ENCODE measurements at regions not wholly inside any gene's neighbourhood (a gene's known extent, or its start where the extent isn't known, plus 50 kb on each side); places are given as distances from the start of the nearest gene placed in this dataset.

GRCh38 chr14:104271391-104271790, 133.0 kb downstream of the KIF26A start:
- ATAC-seq = no peak
- Histone ChIP-seq H3K79me2 (replicated peaks; ENCODE audit: insufficient read depth) (no peaks in the 10 kb centered on the region), H3K4me1 (ENCODE audit: insufficient read depth) (no peaks in the 10 kb centered on the region), H2AFZ (no peak overlapping the region), H3K4me3 (no peak overlapping the region), H3K4me2 (no peak overlapping the region), H4K20me1 (replicated peaks; ENCODE audit: insufficient read depth) (no peaks in the 10 kb centered on the region), H3K36me3 (ENCODE audit: insufficient read depth) (no peaks in the 10 kb centered on the region), H3K27me3 (ENCODE audit: insufficient read depth) (no peaks in the 10 kb centered on the region), H3F3A (replicated peaks; ENCODE audit: low read depth) (no peaks in the 10 kb centered on the region), H3K27ac (ENCODE audit: low read depth) (no peak overlapping the region), H3K9me2 (ENCODE audit: insufficient read depth) (no peaks in the 10 kb centered on the region)
- H3K27ac Mint-ChIP-seq = no peak overlapping the region
- peaks cover 9% of the 10 kb centered on the region for H3K27me3 Mint-ChIP-seq (ENCODE audit: insufficient read depth, low read depth, poor library complexity)
- peaks cover 2% of the 10 kb centered on the region; the same call in 1 of the 3 replicates for H3K9me3 Mint-ChIP-seq
- peaks cover 15% of the 10 kb centered on the region for H3K4me1 Mint-ChIP-seq
- DNase-seq (ENCODE audit: low spot score) = no peak
- no peak overlapping the region for H3K4me3 Mint-ChIP-seq
- no peak for TF ChIP-seq JUNB (IDR thresholded peaks at IDR 0.05; ENCODE audit: unreplicated experiment)
- TF ChIP-seq EZH2 (IDR thresholded peaks at IDR 0.05; ENCODE audit: low read depth, unreplicated experiment) = no peak
- no peak for TF ChIP-seq ZNF114 (CRISPR knock-in tag; IDR thresholded peaks at IDR 0.05)
- no peak for TF ChIP-seq CTCF (conservative IDR thresholded peaks at IDR 0.05; ENCODE audit: low read depth in 2 of 2)
- TF ChIP-seq STAT1 (IDR thresholded peaks at IDR 0.05; ENCODE audit: unreplicated experiment) = no peak
- no peak for TF ChIP-seq ZNF462 (CRISPR knock-in tag; IDR thresholded peaks at IDR 0.05)
- TF ChIP-seq NANOG (IDR thresholded peaks at IDR 0.05; ENCODE audit: borderline replicate concordance) = no peak
- no peak for TF ChIP-seq EZH2phosphoT487 (IDR thresholded peaks at IDR 0.05; ENCODE audit: unreplicated experiment)
- TF ChIP-seq REST (IDR thresholded peaks at IDR 0.05; ENCODE audit: unreplicated experiment) = no peak
- no peak for TF ChIP-seq POLR2AphosphoS5 (IDR thresholded peaks at IDR 0.05; ENCODE audit: low read depth)
- TF ChIP-seq ZNF331 (CRISPR knock-in tag; IDR thresholded peaks at IDR 0.05; ENCODE audit: low read depth) = no peak
- TF ChIP-seq CREB1 (CRISPR knock-in tag; IDR thresholded peaks at IDR 0.05; ENCODE audit: low read depth) = no peak
- TF ChIP-seq ETS1 (IDR thresholded peaks at IDR 0.05) = no peak
- H3K36me3 Mint-ChIP-seq (ENCODE audit: low read depth) = no peaks in the 10 kb centered on the region; the same call in 2 of the 3 replicates

All from GM23338 (cell line).